Psoas muscle (tissue), 7 donors: ENCODE measurements at regions not wholly inside any gene's neighbourhood (a gene's known extent, or its start where the extent isn't known, plus 50 kb on each side); places are given as distances from the start of the nearest gene placed in this dataset.

ENCODE experiments used
- ATAC-seq, 4 donors: fragments of 200-7000 bp; cut with Tn5 transposase; one replicate each; pipeline ENCODE4 v1.9.1; 2020; ENCODE audit warnings: moderate library complexity in 3 of 4, mild to moderate bottlenecking in 2 of 4
- DNase-seq, 2 donors: peaks; one replicate each; pipeline ENCODE4 v3.0.0-alpha.2; 2020
- H3K27ac ChIP-seq: fragments of 200-600 bp; one replicate; pipeline ENCODE4 v1.8.0; 2022
- H3K27me3 ChIP-seq, 3 donors: fragments of 200-600 bp in 1 of 3; one replicate each; pipeline versions ENCODE4 v1.6.1 to v1.8.0; 2013 to 2022; ENCODE audit warnings: low read length in 2 of 3, mild to moderate bottlenecking in 2 of 3, moderate library complexity in 1 of 3; ENCODE audit not compliant: insufficient read depth in 3 of 3
- H3K36me3 ChIP-seq, 2 donors: fragments of 200-600 bp in 1 of 2; one replicate each; pipeline versions ENCODE4 v1.6.1 to v1.8.0; 2013 to 2022; ENCODE audit warnings: low read depth in 1 of 2, mild to moderate bottlenecking in 1 of 2, moderate library complexity in 1 of 2; ENCODE audit not compliant: insufficient read depth in 1 of 2
- H3K4me1 ChIP-seq: fragments of 200-600 bp; one replicate; pipeline ENCODE4 v1.8.0; 2022
- H3K4me3 ChIP-seq: fragments of 200-600 bp; one replicate; pipeline ENCODE4 v1.8.0; 2022; ENCODE audit warnings: mild to moderate bottlenecking
- H3K9me3 ChIP-seq: fragments of 200-600 bp; one replicate; pipeline ENCODE4 v1.8.0; 2022
- CTCF ChIP-seq: fragments of 200-600 bp; IDR thresholded peaks from one replicate; pipeline ENCODE4 v1.8.0; 2022; ENCODE audit warnings: antibody characterized with exemption
- WGBS, 3 donors: extraction: QIAGEN DNeasy Blood & Tissue Kit; methylation state at CpG; one replicate each; pipeline versions ENCODE4 v1.1.6 to v1.1.7; 2013; 5-methylcytosine and 5-hydroxymethylcytosine counted together
- intact Hi-C, 2 donors: fragments of 100-400 bp; cut with DNase I; formaldehyde crosslinking; loops; one replicate each; pipeline versions ENCODE4 v1.11.0 to v1.14.2; 2022
- donor health status: healthy with polysubstance abuse.
- donor health status: DM: no; HTN: no; CAD: no; lungs with moderate emphysema.
- donor health status: Bipolar disorder and iron deficiency.
- donor health status: healthy.
- donor health status: DM: yes; HTN: yes; CAD: no.
- donor health status: DM: no; HTN: no; CAD: no.
- donor health status: DM: yes; HTN: yes; CAD: no.

GRCh38 chr10:107415446-107415845 is 250.9 kb upstream of the SORCS1 start:
- no peak for TF ChIP-seq CTCF
- WGBS, 3 donors = 84 to 90% (median 89%) methylated on average over 2 of the region's 2 CpGs
- ATAC-seq (no peak), DNase-seq (no peak)
- intact Hi-C loops = loop anchor here in 1 of 2 donors (5.0 kb wide), 1 partner anchor 1643 kb away; no protein-coding TSS in a partner anchor
- H3K9me3 ChIP-seq = no peaks in the 10 kb centered on the region
- H3K36me3 ChIP-seq = no peaks in the 10 kb centered on the region
- no peaks in the 10 kb centered on the region for H3K27me3 ChIP-seq
- no peak overlapping the region for H3K27ac ChIP-seq
- H3K4me1 ChIP-seq = no peaks in the 10 kb centered on the region
- H3K4me3 ChIP-seq = no peak overlapping the region

GRCh38 chr10:107413971-107414370 is 249.5 kb upstream of the SORCS1 start:
- no peak overlapping the region for H3K4me3 ChIP-seq
- intact Hi-C loops = no loop called here
- ATAC-seq = no peak
- H3K9me3 ChIP-seq = no peaks in the 10 kb centered on the region
- 70 to 85% (median 75%) methylated on average over 1 of the region's 1 CpG for WGBS, 3 donors
- no peak overlapping the region for H3K27ac ChIP-seq
- no peaks in the 10 kb centered on the region for H3K27me3 ChIP-seq
- H3K4me1 ChIP-seq = no peaks in the 10 kb centered on the region
- no peaks in the 10 kb centered on the region for H3K36me3 ChIP-seq
- TF ChIP-seq CTCF = no peak
- no peak for DNase-seq

- no peak for TF ChIP-seq CTCF
- no peaks in the 10 kb centered on the region for H3K4me1 ChIP-seq
- DNase-seq = no peak
- H3K27ac ChIP-seq = no peak overlapping the region
- H3K4me3 ChIP-seq = no peak overlapping the region
- WGBS, 3 donors = 47 to 55% (median 52%) methylated on average over 4 of the region's 4 CpGs
- intact Hi-C loops = no loop called here
- H3K9me3 ChIP-seq = no peaks in the 10 kb centered on the region
- H3K27me3 ChIP-seq = no peaks in the 10 kb centered on the region
- ATAC-seq = no peak
- no peaks in the 10 kb centered on the region for H3K36me3 ChIP-seq
These were observed 245.0 kb upstream of the SORCS1 start for GRCh38 chr10:107409522-107409921.

- DNase-seq (no peak), ATAC-seq (no peak)
- H3K4me3 ChIP-seq = no peak overlapping the region
- H3K27me3 ChIP-seq = no peaks in the 10 kb centered on the region
- no peak for TF ChIP-seq CTCF
- intact Hi-C loops = no loop called here
- no peaks in the 10 kb centered on the region for H3K36me3 ChIP-seq
- no peak overlapping the region for H3K27ac ChIP-seq
- no peaks in the 10 kb centered on the region for H3K9me3 ChIP-seq
- no peaks in the 10 kb centered on the region for H3K4me1 ChIP-seq
These were observed 233.6 kb upstream of the SORCS1 start for GRCh38 chr10:107398115-107398514.

- Histone ChIP-seq H3K4me3 (no peak overlapping the region), H3K36me3 (no peaks in the 10 kb centered on the region), H3K4me1 (no peaks in the 10 kb centered on the region), H3K27ac (no peak overlapping the region), H3K9me3 (no peaks in the 10 kb centered on the region), H3K27me3 (no peaks in the 10 kb centered on the region)
- ATAC-seq (no peak), DNase-seq (no peak)
- intact Hi-C loops = no loop called here
- no peak for TF ChIP-seq CTCF
- WGBS, 3 donors = 73 to 81% (median 77%) methylated on average over 4 of the region's 4 CpGs
These were observed 227.4 kb upstream of the SORCS1 start for GRCh38 chr10:107391901-107392300.
